Fibroblast of the aortic adventitia (primary cell): ENCODE measurements at regions not wholly inside any gene's neighbourhood (a gene's known extent, or its start where the extent isn't known, plus 50 kb on each side); places are given as distances from the start of the nearest gene placed in this dataset.

Experiments used
- DNase-seq: peaks from one replicate; pipeline ENCODE4 v3.0.0-alpha.2; 2010; ENCODE audit warnings: low read depth
- H3K4me3 ChIP-seq: 2 replicates; pipeline ENCODE4 v1.5.1; 2011; ENCODE audit warnings: low read depth, mild to moderate bottlenecking, control low read depth, low read length, moderate library complexity
- CTCF ChIP-seq: IDR thresholded peaks from 2 replicates; pipeline ENCODE4 v1.5.1; 2011; ENCODE audit warnings: mild to moderate bottlenecking, low read length, control low read depth, inconsistent platforms; ENCODE audit not compliant: insufficient read depth

- DNase-seq = no peak
- H3K4me3 ChIP-seq = no peak overlapping the region
- TF ChIP-seq CTCF = no peak
Measured at GRCh38 chr15:39510001-39510701, 70.7 kb upstream of the THBS1 start.

GRCh38 chr15:39511000-39511915 is 69.6 kb upstream of the THBS1 start:
- no peak for TF ChIP-seq CTCF
- H3K4me3 ChIP-seq = no peak overlapping the region
- peak; percentile 83 for DNase-seq

- no peak for DNase-seq
- no peak for TF ChIP-seq CTCF
- no peak overlapping the region for H3K4me3 ChIP-seq
Measured at GRCh38 chr15:39511916-39512260, 69.0 kb upstream of the THBS1 start.

DNA sequence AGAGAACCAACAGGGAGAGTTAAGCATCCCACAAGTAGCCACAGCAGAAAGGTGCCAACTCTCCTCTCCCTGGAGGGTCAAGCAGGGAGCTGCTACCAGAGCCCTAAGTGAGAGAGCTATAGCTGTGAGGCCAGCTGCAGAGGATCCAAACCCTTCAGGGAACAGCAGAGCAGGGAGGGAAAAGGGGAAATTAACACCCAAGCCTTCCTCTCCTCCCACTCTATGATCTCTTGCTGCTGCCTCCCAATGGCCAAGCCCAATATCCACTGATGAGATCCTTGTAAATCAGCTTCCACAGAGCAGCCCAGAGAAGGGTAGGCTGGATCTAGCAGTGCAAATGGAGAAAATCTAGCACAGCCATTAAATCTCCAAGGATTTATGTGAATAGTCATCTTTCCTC is 68.2 kb upstream of the THBS1 start:
- no peak overlapping the region for H3K4me3 ChIP-seq
- DNase-seq = no peak
- TF ChIP-seq CTCF = no peak

GRCh38 chr15:39513936-39514335 is 66.9 kb upstream of the THBS1 start:
- DNase-seq = no peak
- no peak for TF ChIP-seq CTCF
- H3K4me3 ChIP-seq = no peak overlapping the region

DNA sequence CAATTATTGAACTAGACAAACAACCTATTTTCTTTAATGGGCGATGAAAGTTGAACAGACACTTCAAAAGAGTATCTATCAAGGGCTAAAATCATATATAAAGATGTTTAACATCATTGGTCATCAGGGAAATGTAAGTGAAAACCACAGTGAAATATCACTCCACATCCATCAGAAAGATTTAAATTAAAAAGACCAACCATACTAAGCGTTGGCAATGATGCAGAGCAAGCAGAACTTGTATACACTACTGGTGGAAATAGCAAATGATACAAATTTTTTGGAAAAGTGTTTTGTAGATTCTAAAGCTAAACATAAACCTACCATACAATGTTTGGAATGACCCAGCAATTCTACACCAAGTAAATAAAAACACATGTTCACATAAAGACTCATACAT is 65.9 kb upstream of the THBS1 start:
- DNase-seq = no peak
- no peak overlapping the region for H3K4me3 ChIP-seq
- no peak for TF ChIP-seq CTCF
